Spleen (tissue), 7 donors: ENCODE measurements at regions not wholly inside any gene's neighbourhood (a gene's known extent, or its start where the extent isn't known, plus 50 kb on each side); places are given as distances from the start of the nearest gene placed in this dataset.

Source experiments
- CTCF ChIP-seq, 11 experiments: fragments of 200-600 bp in 7 of 11; fragments of 450-650 bp in 4 of 11; sonication (generic) in 4 of 11; IDR thresholded peaks in 8 of 11; conservative IDR thresholded peaks in 3 of 11; 1 replicate in 7 of 11; 2 replicates in 4 of 11; pipeline versions ENCODE4 v1.4.0 to v1.8.0; 2016 to 2021; ENCODE audit warnings: antibody characterized with exemption in 11 of 11, inconsistent platforms in 4 of 11, mild to moderate bottlenecking in 1 of 11
- POLR2A ChIP-seq, 3 donors: fragments of 450-650 bp; IDR thresholded peaks; one replicate each; pipeline ENCODE4 v1.5.1; 2017; ENCODE audit warnings: antibody characterized with exemption in 3 of 3, mild to moderate bottlenecking in 1 of 3
- POLR2AphosphoS5 ChIP-seq, 3 donors: sonication (generic); formaldehyde crosslinking; IDR thresholded peaks; one replicate each; pipeline ENCODE4 v1.5.1; 2017; ENCODE audit warnings: antibody characterized with exemption in 3 of 3
- donor health status: DM: no; HTN: no; CAD: no; lungs with moderate emphysema.
- donor health status: DM: no; HTN: no; CAD: no.
- donor health status: DM: no; HTN: no; CAD: no.

GRCh38 chr5:4580772-4581171 is 559.4 kb upstream of the ADAMTS16 start:
- TF ChIP-seq CTCF (IDR thresholded peaks at IDR 0.05 in 8 of 11, conservative IDR thresholded peaks at IDR 0.05 in 3 of 11) (no peak), POLR2AphosphoS5 (IDR thresholded peaks at IDR 0.05) (no peak), POLR2A (IDR thresholded peaks at IDR 0.05) (no peak)
